SW 1271 (cell line): ENCODE measurements at regions not wholly inside any gene's neighbourhood (a gene's known extent, or its start where the extent isn't known, plus 50 kb on each side); places are given as distances from the start of the nearest gene placed in this dataset.

Source experiments
- DNase-seq, 2 experiments: peaks; one replicate each; lab custom pipeline; 2025; lab: John Stamatoyannopoulos, UW

DNA sequence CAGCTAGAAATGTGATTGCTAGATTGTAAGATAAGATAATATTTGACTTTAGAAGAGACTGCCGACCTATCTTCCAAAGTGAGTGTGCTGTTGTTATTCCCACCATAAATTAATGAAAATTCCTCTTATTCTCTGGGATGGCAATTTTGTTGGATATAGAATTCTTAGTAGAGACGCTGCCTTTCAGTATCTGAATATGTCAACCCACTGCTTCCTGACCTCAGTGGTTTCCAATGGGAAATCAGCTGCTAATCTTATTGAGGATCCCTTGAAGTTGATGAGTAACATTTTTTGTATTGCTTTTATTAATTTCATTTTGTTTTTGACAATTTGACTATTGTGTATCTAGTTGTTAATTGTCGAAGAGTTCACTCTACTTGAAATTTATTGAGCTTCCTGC, 313.0 kb downstream of the BMP2 start:
- no peak for DNase-seq

DNA sequence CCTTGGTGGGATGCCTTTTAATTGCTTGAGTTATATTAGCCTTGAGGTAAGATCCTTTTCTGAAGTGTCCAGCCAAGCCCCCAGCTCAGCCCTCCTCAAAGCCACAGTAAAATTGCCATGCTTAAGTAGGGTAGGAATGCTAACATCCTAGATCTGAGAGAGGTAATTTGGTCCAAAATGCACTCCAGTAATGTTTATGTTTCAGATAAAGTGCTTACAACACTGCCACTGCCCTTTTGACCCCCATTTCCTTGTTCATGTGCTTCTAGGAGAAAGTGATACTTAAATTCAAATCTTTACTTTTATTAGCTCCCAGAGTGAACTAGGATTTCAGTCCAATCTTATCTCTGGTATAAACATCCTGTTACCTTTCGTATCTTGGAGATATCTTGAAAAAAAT, 318.0 kb downstream of the BMP2 start:
- no peak for DNase-seq

DNA sequence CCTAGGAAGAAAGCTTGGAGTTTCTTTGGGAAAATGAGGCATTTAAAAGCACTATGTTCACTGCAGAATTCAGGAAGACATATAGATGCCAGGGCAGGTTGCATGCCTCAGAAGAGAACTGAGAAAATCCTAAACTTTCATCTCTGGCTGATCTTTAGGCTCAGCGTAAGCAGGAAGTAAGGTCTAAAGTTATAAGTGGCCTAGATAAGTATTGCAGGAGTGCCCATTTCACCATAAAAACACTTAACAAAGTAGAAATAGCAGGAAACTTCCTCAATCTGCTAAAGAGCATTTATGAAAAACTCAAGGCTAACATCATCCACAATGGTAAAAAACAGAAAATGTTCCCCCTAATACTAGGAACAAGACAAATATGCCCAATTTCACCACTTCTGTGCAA, 320.3 kb downstream of the BMP2 start:
- no peak for DNase-seq

DNA sequence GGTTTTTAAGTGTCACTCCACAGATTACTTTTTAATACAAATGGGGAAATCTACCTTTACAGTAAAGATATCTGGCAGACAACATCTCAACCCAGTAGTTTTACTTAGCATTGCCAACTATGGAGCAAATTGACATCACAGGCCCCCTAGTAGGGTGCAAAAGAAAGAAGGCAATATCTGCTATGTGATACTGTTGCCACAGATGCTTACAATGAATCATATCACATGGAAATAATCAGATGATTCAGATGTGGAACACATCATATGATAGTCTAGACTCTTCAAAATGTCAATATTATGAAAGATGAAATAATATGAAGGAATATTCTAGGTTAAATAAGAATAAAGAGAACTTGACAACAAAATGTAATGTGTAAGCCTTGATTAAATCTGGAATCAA, 322.5 kb downstream of the BMP2 start:
- DNase-seq = no peak

DNA sequence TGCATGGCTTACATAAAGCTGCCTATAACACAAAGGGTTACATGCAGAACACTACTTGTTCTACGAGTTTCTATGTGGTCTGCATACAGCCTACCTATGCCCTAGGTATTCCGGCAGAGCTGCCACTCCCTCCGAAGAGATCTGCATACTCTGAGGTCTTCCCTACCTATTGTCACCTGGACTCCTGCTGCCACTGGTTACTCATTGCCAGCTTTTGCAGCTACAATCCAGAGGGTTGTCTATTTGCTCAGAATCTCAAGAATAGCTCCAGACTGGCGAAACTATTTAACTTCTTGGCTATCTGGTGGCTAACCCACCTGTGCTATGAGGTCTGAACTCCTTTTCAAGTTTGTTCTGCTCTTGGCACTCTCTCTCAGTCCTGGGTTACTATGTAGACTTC, 323.3 kb downstream of the BMP2 start:
- DNase-seq = no peak

DNA sequence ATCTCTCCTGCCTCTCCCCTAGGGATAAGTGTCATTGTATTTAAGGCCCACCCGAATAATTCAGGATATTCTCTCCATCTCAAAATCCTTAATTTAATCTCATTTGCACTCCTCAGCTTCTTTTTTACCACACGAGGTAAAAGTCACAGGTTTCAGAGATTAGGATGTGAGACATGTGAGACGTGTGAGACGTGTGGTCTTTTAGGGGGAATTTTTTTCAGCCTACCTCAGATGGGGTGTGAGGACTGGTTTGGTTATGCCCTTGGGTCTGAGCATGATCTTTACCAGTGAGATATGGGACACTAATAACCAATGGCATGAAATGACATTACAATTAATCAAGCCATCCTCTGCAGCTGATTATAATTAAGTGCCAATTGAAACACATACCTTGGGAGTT, 324.2 kb downstream of the BMP2 start:
- no peak for DNase-seq

DNA sequence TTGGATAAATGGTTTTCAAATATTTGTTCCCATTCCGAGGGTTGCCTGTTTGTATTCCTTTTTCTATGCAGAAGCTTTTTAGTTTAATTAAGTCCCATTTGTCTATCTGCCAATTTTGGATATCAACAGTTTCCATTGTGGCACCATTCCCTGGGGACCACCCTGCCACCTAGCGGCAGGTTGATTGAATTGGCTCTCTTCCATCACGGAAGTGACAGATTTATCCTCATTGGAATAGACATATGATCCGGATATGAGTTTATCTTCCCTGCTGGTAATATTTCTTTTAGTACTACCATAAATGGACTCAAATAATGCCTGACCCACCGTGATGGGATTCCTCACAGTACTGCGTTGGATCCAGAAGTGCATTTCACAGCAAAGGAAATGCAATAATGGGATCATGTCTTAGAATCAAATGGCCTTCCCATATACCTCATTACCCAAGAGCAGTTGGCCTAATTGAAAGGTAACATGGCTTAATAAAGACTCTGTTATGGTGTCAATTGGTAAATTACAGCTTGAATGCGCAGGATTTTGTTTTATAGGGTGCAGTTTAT, 327.0 kb downstream of the BMP2 start:
- peak in 1 of 2 experiments; percentile 31 for DNase-seq

DNA sequence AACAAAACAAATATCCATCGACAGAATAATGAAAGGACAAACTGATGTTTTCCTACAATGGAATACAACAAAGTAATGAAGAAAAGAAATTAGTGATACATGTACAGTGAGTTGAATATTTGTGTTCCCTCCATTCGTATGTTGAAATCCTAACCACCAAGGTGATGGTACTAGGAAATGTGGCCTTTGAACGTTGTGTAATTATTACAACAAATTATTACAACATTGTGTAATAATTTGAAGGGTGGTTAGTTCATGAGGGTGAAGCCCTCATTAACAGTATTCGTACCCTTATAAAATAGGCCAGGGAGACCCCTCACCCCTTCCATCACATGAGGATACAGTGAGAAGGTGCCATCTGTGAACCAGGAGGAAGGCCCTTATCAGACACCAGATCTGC, 339.4 kb downstream of the BMP2 start:
- DNase-seq = no peak

DNA sequence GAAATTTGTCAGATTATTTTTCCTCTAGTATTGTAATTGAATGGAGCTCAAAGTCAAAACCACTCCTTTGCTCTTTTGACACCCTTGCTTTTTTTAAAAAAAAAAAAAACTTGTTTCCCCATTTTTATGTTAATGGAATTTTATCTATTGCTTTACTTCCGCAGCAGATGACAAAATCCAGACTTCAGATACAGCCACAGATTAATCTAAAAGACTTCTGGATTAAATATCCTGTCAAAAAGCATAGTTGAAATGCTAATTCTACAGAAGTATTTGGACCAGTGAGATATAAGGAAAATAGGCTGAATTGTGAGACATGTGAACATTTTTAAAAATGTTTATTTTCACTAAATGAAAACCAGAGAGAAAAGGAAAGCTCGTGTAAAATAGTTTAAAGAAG, 341.4 kb downstream of the BMP2 start:
- DNase-seq = no peak

DNA sequence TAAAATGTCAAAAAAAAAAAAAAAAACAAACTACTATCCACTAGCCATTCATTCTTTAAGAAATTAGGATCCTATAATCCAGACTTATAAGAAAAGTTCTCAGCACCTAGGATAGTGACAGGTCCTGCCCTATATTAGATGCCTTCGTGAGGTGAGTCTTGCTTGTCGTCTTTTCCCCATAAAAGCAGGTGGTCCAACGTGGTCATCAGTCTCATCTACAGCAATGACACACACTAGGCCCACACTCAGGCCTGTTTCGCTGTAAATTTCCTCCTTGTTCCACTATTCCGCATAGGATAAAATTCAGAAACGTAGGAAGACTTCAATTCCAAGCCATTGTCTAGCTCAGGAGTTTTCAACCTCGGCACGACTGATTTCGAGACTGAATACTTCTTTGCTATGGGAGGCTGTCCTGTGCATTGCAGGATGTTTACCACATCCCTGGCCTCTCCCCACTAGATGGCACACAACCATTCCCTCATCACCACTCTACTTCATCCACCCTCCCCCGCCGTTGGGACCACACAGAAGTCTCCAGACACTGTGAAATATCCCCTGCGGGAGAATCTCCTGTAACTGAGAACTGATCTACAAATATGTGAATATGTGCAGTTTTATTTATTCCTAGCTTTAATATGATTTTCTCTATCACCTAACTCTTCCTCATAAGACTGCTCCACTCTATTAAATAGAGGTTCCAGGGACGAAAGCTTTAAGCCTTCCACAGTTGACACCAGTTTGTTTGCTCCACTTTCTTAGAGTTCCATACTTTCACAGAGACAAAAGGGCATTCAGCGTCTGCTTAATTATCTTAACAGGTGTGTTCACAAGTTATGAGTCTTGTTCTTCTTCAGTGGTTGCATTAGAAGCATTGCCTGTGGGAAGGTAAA, 346.3 kb downstream of the BMP2 start:
- DNase-seq = peak in 1 of 2 experiments; percentile 17

DNA sequence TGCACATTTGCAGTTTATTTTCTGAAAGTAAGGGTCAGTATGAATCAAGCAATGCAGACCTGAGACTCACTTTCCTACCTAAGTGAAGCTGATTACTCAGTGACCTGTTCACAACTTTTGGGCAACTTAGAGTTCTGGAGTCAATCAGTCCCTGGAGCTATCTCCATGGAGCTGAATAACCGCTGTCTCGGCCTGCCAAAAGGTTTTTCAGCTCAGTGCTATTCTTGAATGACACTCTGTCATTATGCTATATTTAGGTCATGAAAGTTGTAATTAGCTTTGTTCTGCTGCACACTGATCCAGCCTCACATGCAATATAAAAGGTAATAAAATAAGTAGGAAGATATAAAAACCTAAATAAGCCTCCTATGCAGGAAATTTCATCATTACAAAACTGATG, 356.0 kb downstream of the BMP2 start:
- no peak for DNase-seq

DNA sequence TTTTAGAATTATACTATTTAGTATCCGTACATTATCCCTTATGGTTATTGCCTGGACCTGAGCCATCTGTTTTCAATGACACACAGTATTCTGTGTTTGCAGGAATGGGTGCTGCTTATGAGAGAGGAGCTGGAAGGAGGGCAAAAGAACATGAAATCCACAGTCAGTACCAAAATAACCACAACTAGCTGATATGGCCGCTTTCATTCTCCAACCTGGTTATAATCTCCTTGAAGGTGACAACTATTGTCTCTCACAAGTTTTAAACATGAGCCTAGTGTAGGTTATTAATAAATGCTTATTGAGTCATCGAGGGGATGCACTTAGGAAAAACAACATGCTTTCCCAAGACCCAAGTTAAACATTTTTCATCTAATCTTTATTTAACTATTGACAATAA, 356.6 kb downstream of the BMP2 start:
- DNase-seq = no peak

DNA sequence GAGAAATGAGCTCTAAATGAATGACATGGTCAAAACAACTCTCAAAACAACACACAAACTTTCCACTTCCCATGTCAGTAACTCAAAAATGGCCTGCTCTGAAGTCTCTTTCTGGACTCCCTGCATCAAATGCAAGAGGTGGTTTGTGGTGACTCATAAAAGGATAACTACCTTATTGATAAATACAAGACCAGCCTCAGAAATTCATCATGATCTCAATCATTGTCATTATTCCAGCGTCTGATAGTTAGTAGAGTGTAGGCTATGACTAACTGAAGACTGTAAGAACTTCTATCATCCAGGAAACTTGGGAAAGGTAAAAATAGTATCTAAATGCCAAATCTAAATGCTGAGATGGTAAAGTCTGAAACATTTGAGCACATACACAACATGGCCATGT, 369.4 kb downstream of the BMP2 start:
- no peak for DNase-seq

DNA sequence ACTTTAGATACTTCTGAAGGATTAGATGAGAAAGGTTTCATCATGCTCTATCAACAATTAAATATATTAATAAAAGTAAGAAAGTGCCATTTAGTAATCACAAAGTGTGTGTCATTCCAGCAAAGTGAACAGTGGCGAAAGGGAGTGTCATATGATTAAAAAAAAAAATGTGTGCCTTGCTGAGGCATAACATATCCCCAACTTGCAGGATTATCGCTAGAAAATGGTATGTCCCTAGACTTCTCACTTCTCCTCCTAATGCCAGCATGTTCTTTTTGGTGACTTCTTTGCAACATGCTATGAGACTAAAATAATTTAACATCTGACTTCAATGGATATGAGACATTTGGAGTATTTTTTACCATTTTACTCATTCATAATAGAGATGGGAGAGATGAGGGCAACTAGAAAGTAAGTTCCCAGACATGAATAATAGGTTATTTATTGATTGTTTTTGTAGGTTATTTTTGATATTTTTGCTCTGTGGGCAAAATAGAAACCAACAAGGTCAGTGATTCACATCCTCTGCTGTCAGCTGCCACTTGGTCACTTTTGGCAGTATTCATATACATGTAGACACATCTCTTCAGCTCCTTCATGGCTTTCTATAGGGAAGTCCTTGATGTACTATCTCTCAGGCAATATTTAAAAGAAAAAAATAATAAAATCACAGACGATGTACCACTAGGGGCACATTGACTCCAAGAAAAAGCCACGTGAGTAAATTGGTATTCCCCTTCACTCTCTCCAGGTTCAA, 370.1 kb downstream of the BMP2 start:
- no peak for DNase-seq

DNA sequence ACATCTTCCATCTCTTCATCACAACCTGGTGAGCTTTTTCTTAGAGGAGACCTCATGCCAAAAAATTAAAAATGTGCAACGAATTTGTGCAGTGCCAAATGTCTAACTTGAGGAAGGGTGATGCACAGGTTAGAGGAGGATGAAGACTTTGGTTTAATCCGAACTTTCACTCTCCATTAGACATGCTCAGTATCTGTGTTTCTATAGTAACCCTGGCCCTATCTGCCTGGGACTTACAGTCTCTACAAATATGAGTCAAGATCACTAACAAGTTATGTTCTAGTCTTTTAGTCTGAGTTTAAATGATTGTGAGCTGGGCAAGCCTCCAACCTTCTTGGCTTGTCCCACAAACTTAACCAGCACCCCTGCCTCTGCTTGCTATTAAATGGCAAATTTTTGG, 377.0 kb downstream of the BMP2 start:
- no peak for DNase-seq

DNA sequence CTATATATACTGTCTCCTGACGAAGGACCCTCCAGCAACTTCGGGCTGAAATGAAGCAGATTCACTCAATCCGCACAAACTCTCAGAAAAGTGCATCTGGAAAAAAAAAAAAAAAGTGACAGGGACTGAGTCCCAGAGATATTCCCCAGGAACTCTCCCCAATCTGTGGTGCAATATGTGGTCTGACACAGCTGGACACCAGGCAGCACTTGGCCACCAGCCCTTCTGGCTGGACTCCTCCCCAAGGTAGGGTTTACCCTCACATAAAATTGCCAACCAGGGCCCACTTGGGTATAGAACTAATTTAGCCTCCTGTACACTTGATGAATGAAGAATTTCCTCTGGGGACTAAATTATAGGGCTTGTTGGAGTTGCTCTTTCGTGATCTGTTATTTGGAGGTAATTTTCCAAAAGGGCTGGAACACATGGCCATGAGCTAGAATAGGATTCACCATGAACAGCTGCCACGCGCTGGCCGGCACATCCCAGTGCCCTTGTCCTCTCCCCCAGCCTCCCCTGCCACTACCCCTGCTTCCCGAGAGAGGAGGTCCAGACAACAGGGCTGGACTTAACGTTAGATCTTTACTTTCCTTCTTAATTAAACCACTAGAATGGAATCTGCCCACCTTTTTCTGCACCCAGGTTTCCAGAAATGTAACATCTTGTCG, 379.2 kb downstream of the BMP2 start:
- no peak for DNase-seq

DNA sequence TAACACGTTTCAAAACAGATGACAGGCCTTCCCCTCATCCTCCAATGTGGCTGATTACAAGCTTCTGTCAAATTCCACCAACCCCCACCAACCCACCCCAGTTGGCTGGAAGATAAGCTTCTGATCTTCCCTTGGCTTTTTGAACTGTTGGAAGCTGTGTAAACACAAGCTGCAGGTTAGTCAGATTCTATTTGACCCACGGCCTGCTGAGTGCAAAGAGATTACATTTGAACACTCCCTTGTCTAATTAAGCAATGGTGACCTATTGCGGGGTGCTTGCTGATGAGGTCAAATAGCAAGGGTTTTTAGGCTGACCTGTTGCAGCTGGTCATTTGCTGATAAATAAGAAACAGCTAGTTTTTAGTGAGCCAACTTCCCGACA, 379.7 kb downstream of the BMP2 start:
- no peak for DNase-seq

DNA sequence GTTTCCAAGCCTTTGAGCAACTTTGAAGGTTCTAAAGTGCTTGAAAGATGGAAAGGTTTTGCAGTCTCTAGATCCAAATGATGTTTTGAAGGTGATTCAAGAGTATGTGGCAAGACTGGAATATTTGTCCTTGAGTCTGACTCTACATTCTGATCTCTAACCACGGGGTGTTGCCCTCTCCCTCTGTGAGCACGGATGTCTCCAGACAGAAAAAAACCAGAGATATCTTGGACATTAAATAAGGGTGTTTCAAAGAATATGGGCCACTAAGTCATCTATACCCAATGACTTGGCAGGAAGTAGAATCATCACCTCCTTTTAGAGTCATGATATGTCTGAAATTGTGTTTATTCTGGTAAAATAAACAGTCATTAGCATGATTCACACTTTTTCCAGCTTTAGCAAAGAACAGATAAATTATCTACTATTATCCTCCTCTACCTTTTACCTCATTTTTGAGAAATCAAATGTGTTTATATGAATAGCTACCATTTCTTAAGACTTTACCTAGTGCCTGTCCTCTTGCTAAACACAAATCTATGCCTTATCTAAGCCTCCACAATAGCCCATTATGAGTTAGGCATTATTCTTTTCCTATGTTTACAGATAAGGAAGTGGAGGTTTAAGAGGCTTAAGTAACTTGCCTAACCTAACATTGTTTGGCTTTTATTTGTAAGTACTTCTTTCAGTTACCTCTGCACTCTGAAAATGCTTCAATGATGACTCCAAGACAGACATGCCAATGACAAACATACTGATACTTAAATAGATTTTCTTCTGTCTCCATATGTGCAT, 384.4 kb downstream of the BMP2 start:
- no peak for DNase-seq

DNA sequence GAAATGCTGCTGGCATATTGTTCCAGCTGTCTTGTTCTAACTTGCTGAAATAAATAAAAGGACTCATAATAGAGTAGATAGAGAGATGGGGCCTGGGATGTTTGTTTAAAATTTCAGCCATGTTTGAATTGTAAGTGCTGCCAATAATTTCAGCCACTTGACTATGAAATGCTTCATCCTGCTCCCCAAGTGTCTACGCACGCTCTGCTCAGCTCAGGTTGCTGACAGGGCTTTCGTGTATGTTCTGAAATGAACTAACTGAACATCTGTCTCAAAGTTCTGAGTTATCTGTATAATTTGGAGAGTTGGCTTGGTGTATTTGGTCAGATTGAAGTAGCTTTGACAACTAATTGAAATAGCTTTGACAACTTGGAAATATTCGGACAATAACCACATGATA, 387.8 kb downstream of the BMP2 start:
- DNase-seq = no peak

DNA sequence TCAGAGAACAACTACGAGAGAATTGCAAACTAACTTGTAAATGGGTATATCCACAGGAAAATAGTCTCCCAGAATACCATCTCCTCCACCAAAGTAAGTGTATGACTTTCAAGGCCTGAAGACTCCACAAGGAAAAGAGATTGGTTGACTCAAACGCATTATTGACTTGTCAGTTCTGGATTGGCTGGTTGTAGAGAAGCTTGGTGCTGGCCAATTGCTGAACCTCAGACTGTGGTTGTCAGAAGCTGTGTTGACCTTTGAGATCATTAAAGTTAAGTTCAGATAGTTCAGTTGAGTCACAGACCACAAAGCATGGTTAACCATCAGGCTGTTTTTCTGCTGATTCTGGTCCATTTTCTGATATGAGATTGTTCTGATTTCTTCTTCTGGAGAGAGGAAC, 388.3 kb downstream of the BMP2 start:
- no peak for DNase-seq

DNA sequence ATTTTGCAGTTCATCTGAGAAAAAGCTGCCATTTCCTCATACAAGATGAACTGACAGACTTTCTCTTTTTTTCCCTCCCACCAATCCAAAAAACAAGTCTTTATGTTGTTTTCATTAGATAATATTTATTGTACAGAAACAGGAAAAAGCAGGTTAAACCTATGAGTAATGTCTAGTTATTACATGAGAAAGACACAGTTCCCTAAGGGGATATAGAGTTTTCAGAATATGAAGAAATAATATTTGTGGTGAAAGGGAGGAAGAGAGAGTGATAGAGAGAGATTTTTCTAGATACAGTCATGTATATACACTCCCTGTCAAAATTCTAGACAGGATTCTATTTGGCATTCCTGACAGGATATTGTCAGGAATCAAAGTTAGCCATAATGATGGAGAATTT, 392.4 kb downstream of the BMP2 start:
- no peak for DNase-seq

DNA sequence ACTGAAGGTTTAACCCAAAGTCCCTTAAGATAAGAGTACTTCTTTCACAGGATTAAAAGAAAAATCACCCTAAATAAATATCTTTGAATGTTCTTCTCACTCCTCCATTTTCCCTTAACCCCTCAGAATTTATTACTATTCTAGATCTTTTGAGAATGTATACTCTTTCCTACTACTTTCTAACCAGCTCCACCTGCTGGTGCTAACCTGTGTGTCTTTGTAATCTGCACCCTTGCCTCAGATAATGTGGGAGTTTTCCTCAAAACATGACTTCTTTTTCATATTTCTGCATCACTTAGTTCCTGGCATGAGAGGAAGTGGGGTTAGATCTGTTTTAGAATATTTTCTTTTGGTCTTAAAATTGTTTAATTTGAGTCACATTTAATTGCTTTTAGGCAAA, 394.2 kb downstream of the BMP2 start:
- peak in 1 of 2 experiments; percentile 16 for DNase-seq
